ENCODE measurements at regions not wholly inside any gene's neighbourhood (a gene's known extent, or its start where the extent isn't known, plus 50 kb on each side); places are given as distances from the start of the nearest gene placed in this dataset.

DNA sequence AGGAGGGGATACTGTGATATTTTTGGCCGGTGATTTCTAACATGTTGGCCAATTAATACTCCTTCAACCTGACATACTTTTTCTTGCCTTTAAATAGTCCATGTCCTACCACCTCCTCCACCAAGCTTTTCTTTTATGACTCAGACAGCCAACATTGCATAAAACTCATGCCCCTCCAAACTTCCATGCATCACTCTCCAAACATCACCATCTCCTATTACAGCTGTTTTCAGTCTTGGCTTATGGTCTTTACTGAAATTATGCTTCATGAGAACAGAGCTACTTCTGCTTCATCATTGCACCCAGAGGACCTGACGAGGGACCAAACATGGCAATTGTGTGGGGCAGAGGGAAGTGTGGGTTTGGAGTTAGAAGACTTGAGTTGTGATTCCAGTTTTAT is 305.4 kb downstream of the LPIN1 start:
- no peaks in the 10 kb centered on the region for H3K36me3 ChIP-seq (ENCODE audit: control insufficient read depth in 3 of 3, insufficient read depth in 2 of 3, low read depth in 1 of 3, low read length in 3 of 3)
- H3K4me1 ChIP-seq (ENCODE audit: control insufficient read depth in 3 of 3, insufficient read depth in 2 of 3, low read depth in 1 of 3, low read length in 2 of 3), result no peaks in the 10 kb centered on the region
- no peaks in the 10 kb centered on the region for H3K27me3 ChIP-seq (ENCODE audit: control insufficient read depth in 3 of 3, insufficient read depth in 3 of 3, low read length in 3 of 3)
- no peak overlapping the region for H3K27ac ChIP-seq (ENCODE audit: low read depth in 1 of 3, low read length in 2 of 3)
- no peaks in the 10 kb centered on the region for H3K9me3 ChIP-seq (ENCODE audit: control insufficient read depth in 2 of 2, insufficient read depth in 1 of 2, low read depth in 1 of 2, low read length in 1 of 2)
- 84 to 90% (median 88%) methylated on average over 2 of the region's 2 CpGs for WGBS, 3 donors
- no peak for DNase-seq
- H3K4me3 ChIP-seq (ENCODE audit: low read depth in 1 of 3, low read length in 3 of 3), result no peak overlapping the region
- no peak for FAIRE-seq

DNA sequence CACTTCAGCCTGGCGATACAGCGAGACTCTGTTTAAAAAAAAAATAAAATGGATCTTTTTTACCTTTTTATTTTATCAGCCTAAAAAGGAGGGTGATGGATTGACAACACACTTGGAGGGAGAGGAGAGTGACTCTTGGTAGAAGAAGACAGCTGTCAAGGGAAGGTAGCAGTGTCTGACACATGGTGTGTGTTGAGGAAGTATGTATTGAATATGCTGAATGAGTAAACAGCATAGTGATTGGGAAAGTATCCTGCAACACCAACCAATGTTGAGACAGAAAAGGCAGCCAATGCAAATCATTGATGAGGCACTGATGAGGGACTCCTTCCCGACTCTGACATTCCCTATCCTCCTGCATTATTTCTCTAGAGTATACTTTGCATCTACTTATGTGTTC is 306.4 kb downstream of the LPIN1 start:
- Histone ChIP-seq H3K27ac (ENCODE audit: low read depth in 1 of 3, low read length in 2 of 3) (no peak overlapping the region), H3K9me3 (ENCODE audit: control insufficient read depth in 2 of 2, insufficient read depth in 1 of 2, low read depth in 1 of 2, low read length in 1 of 2) (no peaks in the 10 kb centered on the region), H3K4me3 (ENCODE audit: low read depth in 1 of 3, low read length in 3 of 3) (no peak overlapping the region), H3K4me1 (ENCODE audit: control insufficient read depth in 3 of 3, insufficient read depth in 2 of 3, low read depth in 1 of 3, low read length in 2 of 3) (no peaks in the 10 kb centered on the region), H3K36me3 (ENCODE audit: control insufficient read depth in 3 of 3, insufficient read depth in 2 of 3, low read depth in 1 of 3, low read length in 3 of 3) (no peaks in the 10 kb centered on the region), H3K27me3 (ENCODE audit: control insufficient read depth in 3 of 3, insufficient read depth in 3 of 3, low read length in 3 of 3) (no peaks in the 10 kb centered on the region)
- WGBS, 3 donors, result 87 to 95% (median 92%) methylated on average over 3 of the region's 3 CpGs
- no peak for DNase-seq
- no peak for FAIRE-seq

GRCh38 chr2:12054956-12055618 is 308.7 kb downstream of the LPIN1 start:
- Histone ChIP-seq H3K27ac (ENCODE audit: low read depth in 1 of 3, low read length in 2 of 3) (no peak overlapping the region), H3K27me3 (ENCODE audit: control insufficient read depth in 3 of 3, insufficient read depth in 3 of 3, low read length in 3 of 3) (no peaks in the 10 kb centered on the region), H3K9me3 (ENCODE audit: control insufficient read depth in 2 of 2, insufficient read depth in 1 of 2, low read depth in 1 of 2, low read length in 1 of 2) (no peaks in the 10 kb centered on the region), H3K36me3 (ENCODE audit: control insufficient read depth in 3 of 3, insufficient read depth in 2 of 3, low read depth in 1 of 3, low read length in 3 of 3) (no peaks in the 10 kb centered on the region), H3K4me1 (ENCODE audit: control insufficient read depth in 3 of 3, insufficient read depth in 2 of 3, low read depth in 1 of 3, low read length in 2 of 3) (peaks cover 0 to 4% (median 0%) of the 10 kb centered on the region in 3 donors), H3K4me3 (ENCODE audit: low read depth in 1 of 3, low read length in 3 of 3) (no peak overlapping the region)
- DNase-seq (no peak), FAIRE-seq (no peak)
- 60 to 75% (median 70%) methylated on average over 3 of the region's 3 CpGs for WGBS, 3 donors

- FAIRE-seq (no peak), DNase-seq (peak in 1 of 2 donors; percentile 25)
- Histone ChIP-seq H3K27me3 (ENCODE audit: control insufficient read depth in 3 of 3, insufficient read depth in 3 of 3, low read length in 3 of 3) (no peaks in the 10 kb centered on the region), H3K9me3 (ENCODE audit: control insufficient read depth in 2 of 2, insufficient read depth in 1 of 2, low read depth in 1 of 2, low read length in 1 of 2) (no peaks in the 10 kb centered on the region), H3K4me3 (ENCODE audit: low read depth in 1 of 3, low read length in 3 of 3) (no peak overlapping the region), H3K4me1 (ENCODE audit: control insufficient read depth in 3 of 3, insufficient read depth in 2 of 3, low read depth in 1 of 3, low read length in 2 of 3) (peaks cover 0 to 4% (median 0%) of the 10 kb centered on the region in 3 donors), H3K27ac (ENCODE audit: low read depth in 1 of 3, low read length in 2 of 3) (peak overlapping the region in 1 of 3 donors; percentile 29), H3K36me3 (ENCODE audit: control insufficient read depth in 3 of 3, insufficient read depth in 2 of 3, low read depth in 1 of 3, low read length in 3 of 3) (no peaks in the 10 kb centered on the region)
- 43 to 60% (median 45%) methylated on average over 12 of the region's 12 CpGs for WGBS, 3 donors
Measured at GRCh38 chr2:12057436-12058166, 311.2 kb downstream of the LPIN1 start.

DNA sequence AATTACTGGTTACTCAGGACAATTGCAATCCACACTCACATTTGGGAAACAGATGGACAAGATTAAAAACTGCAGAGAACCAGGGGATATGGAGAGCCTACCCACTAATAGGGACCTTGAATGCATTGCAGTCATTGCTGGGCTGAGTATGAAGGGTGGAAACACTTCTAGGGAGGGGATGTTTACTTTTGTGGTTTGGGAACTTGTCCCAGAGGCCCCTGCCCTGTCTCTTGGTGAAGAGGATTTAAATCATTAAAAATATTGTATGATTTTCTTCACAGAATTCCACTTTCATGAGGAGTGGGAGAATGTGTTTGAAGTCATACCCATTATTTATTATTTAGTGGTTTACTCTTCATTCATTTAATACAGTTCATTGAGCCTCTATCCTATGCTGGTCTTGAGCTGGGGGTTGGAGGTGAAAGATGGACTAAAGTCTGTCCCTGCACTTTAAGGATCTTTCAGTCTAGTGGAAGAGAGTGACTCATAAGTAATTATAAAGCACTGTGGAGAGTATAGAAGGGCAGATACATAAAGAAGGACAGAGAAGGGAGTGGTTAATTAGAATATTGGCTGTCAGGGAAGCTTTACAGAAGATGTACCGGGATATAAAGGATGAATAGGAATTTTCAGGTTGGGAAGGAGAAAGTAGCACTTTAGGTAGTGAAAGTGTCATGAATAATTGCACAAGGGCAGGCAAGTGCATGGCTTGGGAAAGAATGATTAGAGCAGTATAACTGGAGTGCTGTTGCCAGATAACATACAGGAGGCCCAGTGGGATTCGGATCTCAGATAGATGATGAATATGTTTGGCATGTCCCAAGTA is 313.4 kb downstream of the LPIN1 start:
- 62 to 79% (median 67%) methylated on average over 2 of the region's 2 CpGs for WGBS, 3 donors
- Histone ChIP-seq H3K27me3 (ENCODE audit: control insufficient read depth in 3 of 3, insufficient read depth in 3 of 3, low read length in 3 of 3) (no peaks in the 10 kb centered on the region), H3K9me3 (ENCODE audit: control insufficient read depth in 2 of 2, insufficient read depth in 1 of 2, low read depth in 1 of 2, low read length in 1 of 2) (no peaks in the 10 kb centered on the region), H3K27ac (ENCODE audit: low read depth in 1 of 3, low read length in 2 of 3) (no peak overlapping the region), H3K36me3 (ENCODE audit: control insufficient read depth in 3 of 3, insufficient read depth in 2 of 3, low read depth in 1 of 3, low read length in 3 of 3) (no peaks in the 10 kb centered on the region), H3K4me1 (ENCODE audit: control insufficient read depth in 3 of 3, insufficient read depth in 2 of 3, low read depth in 1 of 3, low read length in 2 of 3) (peaks cover 0 to 4% (median 0%) of the 10 kb centered on the region in 3 donors), H3K4me3 (ENCODE audit: low read depth in 1 of 3, low read length in 3 of 3) (no peak overlapping the region)
- DNase-seq (no peak), FAIRE-seq (no peak)

DNA sequence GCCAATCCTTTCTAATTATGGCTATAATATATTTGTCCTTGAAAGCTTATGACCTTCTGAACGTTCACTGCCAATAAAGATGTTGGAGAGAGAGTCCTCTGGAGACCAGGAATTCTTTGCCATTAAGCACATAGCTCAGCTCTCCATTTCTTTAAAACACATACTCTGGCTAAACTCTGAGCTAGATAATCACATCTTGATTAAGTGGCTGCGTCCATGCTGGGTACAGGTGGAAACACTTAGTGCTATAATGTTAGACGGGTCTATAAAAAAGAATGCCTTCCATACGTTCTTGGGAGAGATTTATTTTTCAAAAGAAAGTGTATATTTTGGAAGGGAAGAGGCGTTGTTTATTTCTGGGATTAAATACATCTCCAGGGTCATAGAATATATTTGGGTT is 314.5 kb downstream of the LPIN1 start:
- Histone ChIP-seq H3K4me1 (ENCODE audit: control insufficient read depth in 3 of 3, insufficient read depth in 2 of 3, low read depth in 1 of 3, low read length in 2 of 3) (peaks cover 0 to 4% (median 0%) of the 10 kb centered on the region in 3 donors), H3K36me3 (ENCODE audit: control insufficient read depth in 3 of 3, insufficient read depth in 2 of 3, low read depth in 1 of 3, low read length in 3 of 3) (no peaks in the 10 kb centered on the region), H3K9me3 (ENCODE audit: control insufficient read depth in 2 of 2, insufficient read depth in 1 of 2, low read depth in 1 of 2, low read length in 1 of 2) (no peaks in the 10 kb centered on the region), H3K27ac (ENCODE audit: low read depth in 1 of 3, low read length in 2 of 3) (no peak overlapping the region), H3K27me3 (ENCODE audit: control insufficient read depth in 3 of 3, insufficient read depth in 3 of 3, low read length in 3 of 3) (no peaks in the 10 kb centered on the region), H3K4me3 (ENCODE audit: low read depth in 1 of 3, low read length in 3 of 3) (no peak overlapping the region)
- DNase-seq, result no peak
- FAIRE-seq, result no peak
- 58 to 68% (median 63%) methylated on average over 5 of the region's 5 CpGs for WGBS, 3 donors

DNA sequence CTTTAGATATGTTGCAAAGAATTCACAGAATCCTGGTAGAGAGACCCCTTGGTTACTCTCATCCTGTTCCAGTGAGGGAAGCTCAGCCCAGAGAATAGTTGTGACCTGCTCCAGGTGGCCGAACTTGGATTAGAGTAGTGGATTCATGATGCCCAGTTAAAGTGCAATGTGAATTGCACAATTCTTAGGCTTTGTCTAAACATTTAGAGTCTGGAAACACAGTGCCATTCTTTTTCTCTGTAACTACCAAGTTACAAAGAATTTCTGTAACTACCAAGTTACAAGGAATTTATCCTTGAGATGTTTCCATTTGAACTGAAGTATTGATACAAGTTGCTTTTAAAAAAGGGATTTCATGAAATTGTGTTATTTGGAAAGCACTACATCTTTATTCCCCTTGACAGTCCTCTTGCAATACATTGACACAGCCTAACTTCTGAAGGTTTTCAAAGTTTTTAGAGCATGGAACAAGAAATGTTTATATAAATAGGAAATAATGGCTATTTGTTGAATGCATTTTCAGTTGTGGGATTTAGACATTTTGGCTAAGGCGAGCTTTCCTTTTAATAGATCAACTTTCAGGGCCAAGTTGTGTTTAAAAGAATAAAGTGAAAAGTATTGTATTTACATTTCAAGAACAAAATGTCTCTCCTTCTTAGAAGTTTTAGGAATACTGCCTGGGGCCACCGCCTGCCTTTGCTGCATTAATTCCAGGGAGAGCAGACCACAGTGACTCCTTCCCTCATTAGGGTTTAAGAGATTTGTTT is 315.0 kb downstream of the LPIN1 start:
- WGBS, 3 donors, result 75 to 79% (median 78%) methylated on average over 3 of the region's 3 CpGs
- H3K36me3 ChIP-seq (ENCODE audit: control insufficient read depth in 3 of 3, insufficient read depth in 2 of 3, low read depth in 1 of 3, low read length in 3 of 3), result no peaks in the 10 kb centered on the region
- DNase-seq (no peak), FAIRE-seq (no peak)
- no peak overlapping the region for H3K4me3 ChIP-seq (ENCODE audit: low read depth in 1 of 3, low read length in 3 of 3)
- H3K9me3 ChIP-seq (ENCODE audit: control insufficient read depth in 2 of 2, insufficient read depth in 1 of 2, low read depth in 1 of 2, low read length in 1 of 2), result no peaks in the 10 kb centered on the region
- H3K27ac ChIP-seq (ENCODE audit: low read depth in 1 of 3, low read length in 2 of 3), result no peak overlapping the region
- H3K27me3 ChIP-seq (ENCODE audit: control insufficient read depth in 3 of 3, insufficient read depth in 3 of 3, low read length in 3 of 3), result no peaks in the 10 kb centered on the region
- H3K4me1 ChIP-seq (ENCODE audit: control insufficient read depth in 3 of 3, insufficient read depth in 2 of 3, low read depth in 1 of 3, low read length in 2 of 3), result peaks cover 0 to 4% (median 0%) of the 10 kb centered on the region in 3 donors

- Histone ChIP-seq H3K4me1 (ENCODE audit: control insufficient read depth in 3 of 3, insufficient read depth in 2 of 3, low read depth in 1 of 3, low read length in 2 of 3) (peaks cover 0 to 4% (median 0%) of the 10 kb centered on the region in 3 donors), H3K4me3 (ENCODE audit: low read depth in 1 of 3, low read length in 3 of 3) (no peak overlapping the region), H3K27ac (ENCODE audit: low read depth in 1 of 3, low read length in 2 of 3) (no peak overlapping the region), H3K27me3 (ENCODE audit: control insufficient read depth in 3 of 3, insufficient read depth in 3 of 3, low read length in 3 of 3) (no peaks in the 10 kb centered on the region), H3K9me3 (ENCODE audit: control insufficient read depth in 2 of 2, insufficient read depth in 1 of 2, low read depth in 1 of 2, low read length in 1 of 2) (no peaks in the 10 kb centered on the region), H3K36me3 (ENCODE audit: control insufficient read depth in 3 of 3, insufficient read depth in 2 of 3, low read depth in 1 of 3, low read length in 3 of 3) (no peaks in the 10 kb centered on the region)
- no peak for DNase-seq
- no peak for FAIRE-seq
- 79 to 88% (median 84%) methylated on average over 2 of the region's 2 CpGs for WGBS, 3 donors
Measured at GRCh38 chr2:12062053-12062395, 315.6 kb downstream of the LPIN1 start.
